Esophagus squamous epithelium (tissue), 4 donors: ENCODE measurements at regions not wholly inside any gene's neighbourhood (a gene's known extent, or its start where the extent isn't known, plus 50 kb on each side); places are given as distances from the start of the nearest gene placed in this dataset.

Source experiments
- POLR2A ChIP-seq, 4 donors: fragments of 450-650 bp; IDR thresholded peaks; one replicate each; pipeline ENCODE4 v1.6.1; 2017; ENCODE audit warnings: antibody characterized with exemption in 4 of 4, mild to moderate bottlenecking in 4 of 4, moderate library complexity in 3 of 4
- TF ChIP-seq, protein P1 (sequence below), 6 experiments: fragments of 450-650 bp in 4 of 6; fragments of 200-600 bp in 2 of 6; sonication (generic) in 2 of 6; IDR thresholded peaks; one replicate each; pipeline ENCODE4 v1.5.1; 2016 to 2019; ENCODE audit warnings: antibody characterized with exemption in 6 of 6, mild to moderate bottlenecking in 4 of 6, moderate library complexity in 4 of 6

DNA sequence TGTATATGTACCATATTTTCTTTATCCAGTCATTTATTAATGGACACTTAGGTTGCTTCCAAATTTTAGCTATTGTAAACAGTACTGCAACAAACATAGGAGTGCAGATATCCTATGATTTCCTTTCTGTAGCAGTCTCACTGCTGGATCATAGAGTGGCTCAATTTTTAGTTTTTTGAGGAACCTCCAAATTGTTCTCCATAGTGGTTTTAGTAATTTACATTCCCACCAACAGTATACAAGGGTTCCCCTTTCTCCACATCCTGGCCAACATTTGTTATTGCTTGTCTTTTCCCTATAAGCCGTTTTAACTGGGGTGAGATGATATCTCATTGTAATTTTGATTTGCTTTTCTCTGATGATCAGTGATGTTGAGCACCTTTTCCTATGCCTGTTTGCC is 114.3 kb downstream of the TMEM17 start:
- TF ChIP-seq, protein P1, sequence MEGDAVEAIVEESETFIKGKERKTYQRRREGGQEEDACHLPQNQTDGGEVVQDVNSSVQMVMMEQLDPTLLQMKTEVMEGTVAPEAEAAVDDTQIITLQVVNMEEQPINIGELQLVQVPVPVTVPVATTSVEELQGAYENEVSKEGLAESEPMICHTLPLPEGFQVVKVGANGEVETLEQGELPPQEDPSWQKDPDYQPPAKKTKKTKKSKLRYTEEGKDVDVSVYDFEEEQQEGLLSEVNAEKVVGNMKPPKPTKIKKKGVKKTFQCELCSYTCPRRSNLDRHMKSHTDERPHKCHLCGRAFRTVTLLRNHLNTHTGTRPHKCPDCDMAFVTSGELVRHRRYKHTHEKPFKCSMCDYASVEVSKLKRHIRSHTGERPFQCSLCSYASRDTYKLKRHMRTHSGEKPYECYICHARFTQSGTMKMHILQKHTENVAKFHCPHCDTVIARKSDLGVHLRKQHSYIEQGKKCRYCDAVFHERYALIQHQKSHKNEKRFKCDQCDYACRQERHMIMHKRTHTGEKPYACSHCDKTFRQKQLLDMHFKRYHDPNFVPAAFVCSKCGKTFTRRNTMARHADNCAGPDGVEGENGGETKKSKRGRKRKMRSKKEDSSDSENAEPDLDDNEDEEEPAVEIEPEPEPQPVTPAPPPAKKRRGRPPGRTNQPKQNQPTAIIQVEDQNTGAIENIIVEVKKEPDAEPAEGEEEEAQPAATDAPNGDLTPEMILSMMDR (IDR thresholded peaks at IDR 0.05) = no peak
- no peak for TF ChIP-seq POLR2A (IDR thresholded peaks at IDR 0.05)
